IPS-NIHi11 (cell line): ENCODE measurements at regions not wholly inside any gene's neighbourhood (a gene's known extent, or its start where the extent isn't known, plus 50 kb on each side); places are given as distances from the start of the nearest gene placed in this dataset.
A peak's percentile ranks its signal among the peaks of the same experiment; 100 is the strongest.
"Not testable (repeated sequence)": the region's sequence is repeated elsewhere in the genome, so short reads cannot be mapped to it uniquely, and the experiment has no call there.

ENCODE experiments used
- DNase-seq: peaks from one replicate; pipeline ENCODE4 v3.0.0; 2012; ENCODE audit warnings: mixed read lengths, low spot score

GRCh38 chr1:103469801-103470200 lies 55.7 kb upstream of the RNPC3 start:
- no peak for DNase-seq

GRCh38 chr1:103467100-103467499 lies 58.4 kb upstream of the RNPC3 start:
- no peak for DNase-seq

GRCh38 chr1:103461161-103462105 lies 64.1 kb upstream of the RNPC3 start:
- peak; percentile 16 for DNase-seq

GRCh38 chr1:103460511-103460910 lies 65.0 kb upstream of the RNPC3 start:
- no peak for DNase-seq

DNA sequence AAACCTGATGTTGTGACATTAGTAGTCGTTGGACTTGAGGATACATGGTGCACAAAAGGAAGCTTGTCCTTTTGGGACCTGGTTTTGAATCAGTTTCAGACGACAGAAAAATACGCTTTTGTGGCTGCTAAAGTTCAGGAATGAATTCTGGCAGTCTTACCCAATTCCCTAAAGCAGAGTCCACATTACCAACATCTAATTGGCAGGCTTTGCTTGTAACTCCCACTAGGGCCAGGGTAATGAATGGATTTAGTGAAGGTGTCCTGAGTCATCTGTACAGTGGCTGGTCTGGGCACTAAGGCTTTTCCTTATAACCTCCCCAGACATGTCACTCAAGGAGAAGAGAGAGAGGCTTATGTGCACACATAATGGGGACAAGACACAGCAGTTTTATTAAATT lies 66.2 kb upstream of the RNPC3 start:
- no peak for DNase-seq

- peak; percentile 59 for DNase-seq
These were observed 67.5 kb upstream of the RNPC3 start for GRCh38 chr1:103457886-103458455.

DNA sequence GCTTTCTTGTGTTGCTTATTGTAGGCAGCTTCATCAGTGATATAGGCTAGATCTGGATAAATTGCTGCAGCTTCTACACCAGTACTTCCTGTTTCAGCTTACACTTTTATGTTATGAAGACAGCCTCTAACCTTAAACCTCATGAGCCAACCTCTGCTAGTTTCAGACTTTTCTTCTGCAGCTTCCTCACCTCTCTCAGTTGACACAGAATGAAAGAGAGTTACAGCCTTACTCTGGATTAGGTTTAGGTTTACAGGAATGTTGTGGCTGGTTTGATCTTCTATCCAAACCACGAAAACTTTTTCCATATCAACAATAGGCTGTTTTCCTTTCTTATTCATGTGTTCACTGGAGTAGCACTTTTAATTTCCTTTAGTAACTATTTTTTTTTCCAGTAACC lies 76.9 kb upstream of the RNPC3 start:
- DNase-seq: no peak

GRCh38 chr1:103447471-103447870 lies 78.0 kb upstream of the RNPC3 start:
- no peak for DNase-seq

- no peak for DNase-seq
These were observed 84.2 kb upstream of the RNPC3 start for GRCh38 chr1:103441342-103441741.

- not testable (repeated sequence) for DNase-seq
These were observed 88.9 kb upstream of the RNPC3 start for GRCh38 chr1:103436568-103437100.

GRCh38 chr1:103435443-103435842 lies 90.1 kb upstream of the RNPC3 start:
- DNase-seq: no peak

- DNase-seq: peak; percentile 14
These were observed 100.8 kb upstream of the RNPC3 start for GRCh38 chr1:103424650-103425049.

- no peak for DNase-seq
These were observed 108.7 kb upstream of the RNPC3 start for GRCh38 chr1:103416681-103417286.

DNA sequence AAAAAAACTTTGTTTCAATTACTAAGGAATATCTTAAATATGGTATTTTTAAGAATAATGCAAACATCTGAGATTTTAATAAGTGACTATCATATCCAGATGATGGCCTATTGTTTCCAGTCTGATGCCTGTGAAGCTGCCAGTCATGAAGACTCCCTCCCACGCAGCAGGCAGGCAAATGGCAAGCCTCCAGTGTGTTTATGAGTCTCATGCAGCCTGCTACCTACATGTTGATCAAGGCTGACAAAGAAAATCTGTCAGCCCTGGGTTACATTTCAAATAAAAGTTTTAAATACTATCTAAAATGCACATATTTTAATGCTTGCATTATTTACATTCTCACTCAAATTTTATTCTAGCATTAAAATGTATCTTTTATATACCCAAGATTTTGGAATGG lies 137.6 kb upstream of the RNPC3 start:
- no peak for DNase-seq

- DNase-seq: no peak
These were observed 151.5 kb upstream of the RNPC3 start for GRCh38 chr1:103373991-103374390.

- DNase-seq: no peak
These were observed 152.6 kb upstream of the RNPC3 start for GRCh38 chr1:103372866-103373265.

DNA sequence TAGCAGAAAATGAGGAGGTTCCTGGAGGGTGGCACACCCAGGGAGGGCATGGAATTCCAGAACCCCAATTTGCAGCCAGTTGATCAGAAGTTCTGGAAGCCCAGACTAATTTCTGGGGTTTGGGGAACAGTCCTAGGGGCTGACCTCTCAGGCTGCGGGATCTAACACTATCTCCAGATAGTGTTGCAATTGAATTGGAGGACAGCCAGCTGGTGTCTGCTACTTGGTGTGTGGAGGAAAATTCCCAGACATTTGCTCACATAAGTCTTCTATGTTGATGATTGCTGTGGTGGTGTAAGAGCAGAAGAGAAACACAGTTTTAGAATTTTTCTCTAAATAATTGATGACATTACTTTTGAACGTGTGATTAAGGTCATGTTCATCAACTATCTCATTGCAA lies 154.3 kb upstream of the RNPC3 start:
- no peak for DNase-seq

- no peak for DNase-seq
These were observed 158.3 kb upstream of the RNPC3 start for GRCh38 chr1:103367186-103367585.

- DNase-seq: no peak
These were observed 159.5 kb upstream of the RNPC3 start for GRCh38 chr1:103365860-103366569.

DNA sequence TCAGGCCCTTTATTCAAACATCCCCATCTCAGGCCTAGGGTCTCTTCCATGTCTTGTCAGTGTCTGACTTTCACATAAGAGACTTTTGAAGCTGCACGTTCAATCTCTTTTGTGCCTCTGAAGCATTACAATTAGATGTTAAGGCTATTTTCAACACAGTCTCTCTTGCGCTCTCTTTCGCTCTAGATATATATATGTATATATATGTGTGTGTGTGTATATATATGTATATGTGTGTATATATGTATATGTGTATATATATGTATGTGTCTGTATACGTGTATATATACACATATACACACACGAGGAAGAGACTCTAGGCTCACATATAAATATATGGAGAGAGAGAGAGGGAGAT lies 162.5 kb upstream of the RNPC3 start:
- DNase-seq: no peak

GRCh38 chr1:103362348-103363007 lies 163.0 kb upstream of the RNPC3 start:
- no peak for DNase-seq

- DNase-seq: no peak
These were observed 172.1 kb upstream of the RNPC3 start for GRCh38 chr1:103353391-103353790.
